HG03558 (cell line): ENCODE measurements at regions not wholly inside any gene's neighbourhood (a gene's known extent, or its start where the extent isn't known, plus 50 kb on each side); places are given as distances from the start of the nearest gene placed in this dataset.

Experiments
- ATAC-seq: cut with Tn5 transposase; IDR thresholded peaks from one replicate; pipeline ENCODE4 v1.9.1; 2021; ENCODE audit warnings: moderate number of reproducible peaks; ENCODE audit not compliant: unreplicated experiment; ENCODE audit errors: extremely low read depth

GRCh38 chr13:47291107-47291656 is 394.3 kb upstream of the HTR2A start:
- no peak for ATAC-seq

DNA sequence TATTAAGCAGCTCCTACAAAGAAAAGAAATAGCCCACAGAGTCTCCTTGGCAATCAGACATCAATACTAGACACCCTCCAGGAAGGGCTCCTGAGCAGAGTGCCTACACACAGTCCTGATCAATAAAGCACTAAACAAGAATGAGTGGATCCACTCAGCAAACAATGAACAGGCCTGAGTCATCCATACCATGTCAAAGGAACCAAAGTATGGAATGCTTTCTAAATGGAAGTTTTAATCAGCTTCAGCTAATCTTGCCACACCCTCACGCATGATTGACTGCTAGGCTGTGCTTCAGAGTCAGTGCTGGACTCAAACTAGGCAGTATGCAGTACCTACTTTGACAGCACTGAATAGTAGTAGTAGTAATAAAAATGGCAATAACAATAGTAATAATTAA is 392.7 kb upstream of the HTR2A start:
- ATAC-seq, result no peak

GRCh38 chr13:47288546-47288945 is 391.7 kb upstream of the HTR2A start:
- ATAC-seq, result no peak

- ATAC-seq, result no peak
Observed at GRCh38 chr13:47287291-47287751, 390.5 kb upstream of the HTR2A start.

GRCh38 chr13:47281991-47282390 is 385.1 kb upstream of the HTR2A start:
- no peak for ATAC-seq

- ATAC-seq, result no peak
Observed at GRCh38 chr13:47279920-47280319, 383.1 kb upstream of the HTR2A start.

GRCh38 chr13:47277774-47278173 is 380.9 kb upstream of the HTR2A start:
- ATAC-seq, result no peak

DNA sequence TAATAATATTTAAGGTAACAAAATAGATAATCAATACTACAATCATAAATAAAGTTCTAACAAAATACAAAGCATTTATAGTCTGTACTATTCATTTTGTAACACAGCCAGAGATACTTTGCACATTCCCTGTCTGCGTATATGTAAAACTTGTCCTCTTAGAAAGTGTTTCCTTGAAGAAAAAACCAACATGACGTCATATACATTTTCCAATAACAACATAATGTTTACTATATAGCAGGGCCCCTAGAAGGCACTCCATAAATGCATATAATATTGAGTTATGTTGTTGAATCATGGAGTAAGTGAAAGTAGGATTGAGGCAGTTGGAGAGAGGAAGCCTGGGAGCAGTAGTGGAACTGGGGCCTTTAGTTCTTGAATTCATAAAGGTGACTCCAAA is 371.4 kb upstream of the HTR2A start:
- no peak for ATAC-seq

DNA sequence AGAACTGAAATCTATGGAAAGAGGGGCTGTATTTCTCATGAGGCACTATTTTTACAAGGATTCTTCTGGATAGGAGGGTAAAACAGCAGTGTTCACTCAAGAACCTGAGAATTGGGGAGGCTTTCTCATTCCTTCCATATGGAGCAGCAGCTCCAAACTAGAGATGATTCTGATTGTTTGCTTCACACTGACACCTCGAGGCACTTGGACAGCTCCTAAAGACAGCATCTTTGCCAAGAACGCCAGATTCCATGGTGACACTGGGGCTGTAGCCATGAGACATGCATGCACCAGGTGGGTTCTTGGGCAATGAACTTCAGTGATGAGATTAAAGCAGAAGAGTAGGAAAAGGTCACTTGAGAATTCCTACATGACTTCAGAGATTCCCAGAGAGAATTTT is 361.5 kb upstream of the HTR2A start:
- no peak for ATAC-seq

DNA sequence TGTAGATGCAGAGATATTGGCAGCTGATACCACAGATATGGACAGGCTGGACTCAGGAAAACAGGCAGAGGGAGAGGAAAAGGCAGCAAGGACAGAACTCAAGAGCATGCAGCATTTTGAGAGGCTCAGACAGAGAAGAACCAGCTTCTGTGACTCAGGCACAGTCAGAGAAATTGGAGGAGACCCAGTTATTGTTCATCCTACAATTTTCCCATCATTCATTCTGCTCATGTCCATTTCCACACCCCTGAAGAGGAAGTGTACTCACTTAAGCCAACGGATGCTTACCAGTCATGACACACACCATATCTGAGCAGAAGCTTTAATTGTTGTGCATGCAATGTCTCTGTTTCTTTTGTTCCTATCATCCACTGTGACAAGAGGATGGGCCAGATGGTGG is 359.8 kb upstream of the HTR2A start:
- ATAC-seq, result no peak

DNA sequence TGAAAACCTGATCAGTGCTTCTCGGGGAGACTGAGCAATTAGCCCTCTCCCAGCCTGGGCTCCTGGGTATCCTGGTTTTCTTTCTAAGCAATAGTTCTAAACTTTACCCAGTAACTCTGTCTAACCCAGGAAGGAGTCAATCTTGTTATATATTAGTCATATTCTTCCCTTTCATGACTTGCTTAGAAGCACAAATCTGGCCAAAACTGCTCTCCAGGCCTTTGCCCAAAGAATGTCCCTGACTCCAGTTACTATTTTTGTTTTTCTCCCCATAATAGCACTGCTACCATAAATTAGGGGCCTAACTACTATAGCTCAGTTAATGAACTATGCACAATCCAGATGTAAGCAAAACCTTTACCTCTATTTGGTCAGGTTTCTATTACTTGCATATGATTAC is 355.8 kb upstream of the HTR2A start:
- ATAC-seq, result no peak

GRCh38 chr13:47251771-47252170 is 354.9 kb upstream of the HTR2A start:
- no peak for ATAC-seq

DNA sequence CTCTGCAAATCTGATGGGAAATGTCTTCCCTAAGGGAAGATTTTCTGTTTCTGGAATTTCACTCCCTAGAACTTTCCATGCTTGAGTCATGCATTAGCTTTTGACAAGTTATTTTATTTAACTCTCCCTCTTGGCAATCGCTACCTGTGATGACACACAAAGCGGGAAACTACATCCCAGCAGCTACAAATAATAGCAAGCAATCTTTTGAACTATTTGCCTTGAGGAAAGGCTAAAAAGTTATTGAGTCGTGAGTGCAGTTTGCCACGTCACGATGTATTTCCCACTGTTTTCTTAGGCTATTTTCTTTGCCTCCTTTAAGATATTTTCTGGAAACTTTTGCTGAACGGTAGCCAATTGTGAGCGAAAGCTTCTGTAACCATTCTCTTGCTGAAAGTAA is 353.3 kb upstream of the HTR2A start:
- ATAC-seq, result no peak

DNA sequence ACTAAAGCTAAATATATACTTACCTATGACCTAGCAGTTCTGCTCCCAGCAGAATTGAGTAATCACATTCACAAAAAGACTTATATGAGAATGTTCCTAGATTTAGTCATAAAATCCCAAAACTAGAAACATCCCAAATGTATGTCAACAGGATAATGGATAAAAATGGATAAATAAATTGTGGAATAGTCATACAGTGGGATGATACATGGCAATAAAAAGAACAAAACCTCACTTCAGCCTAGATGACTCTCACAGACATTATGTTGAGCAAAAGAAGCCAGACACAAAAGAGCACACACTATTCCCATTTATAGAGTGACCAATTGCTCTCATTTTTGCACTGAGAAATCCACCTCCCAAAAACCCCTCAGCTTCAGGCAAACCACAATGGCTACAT is 352.4 kb upstream of the HTR2A start:
- no peak for ATAC-seq

DNA sequence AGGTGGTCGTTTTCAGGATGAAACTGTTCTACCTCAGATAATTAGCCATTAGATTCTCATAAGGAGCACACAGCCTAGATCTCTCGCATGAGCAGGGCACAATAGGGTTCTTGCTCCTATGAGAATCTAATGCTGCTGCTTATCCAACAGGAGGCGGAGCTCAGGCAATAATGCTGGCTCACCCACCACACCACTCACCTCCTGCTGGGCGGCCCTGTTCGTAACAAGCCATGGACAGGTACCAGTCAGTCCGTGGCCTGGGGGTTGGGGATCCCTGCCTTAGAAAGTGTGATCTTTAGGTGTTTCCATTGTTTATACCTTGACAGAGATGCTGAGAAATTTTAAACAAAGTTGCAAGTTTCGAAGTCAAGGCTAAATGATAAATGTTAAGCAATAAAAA is 344.6 kb upstream of the HTR2A start:
- no peak for ATAC-seq

GRCh38 chr13:47239025-47239424 is 342.2 kb upstream of the HTR2A start:
- no peak for ATAC-seq

DNA sequence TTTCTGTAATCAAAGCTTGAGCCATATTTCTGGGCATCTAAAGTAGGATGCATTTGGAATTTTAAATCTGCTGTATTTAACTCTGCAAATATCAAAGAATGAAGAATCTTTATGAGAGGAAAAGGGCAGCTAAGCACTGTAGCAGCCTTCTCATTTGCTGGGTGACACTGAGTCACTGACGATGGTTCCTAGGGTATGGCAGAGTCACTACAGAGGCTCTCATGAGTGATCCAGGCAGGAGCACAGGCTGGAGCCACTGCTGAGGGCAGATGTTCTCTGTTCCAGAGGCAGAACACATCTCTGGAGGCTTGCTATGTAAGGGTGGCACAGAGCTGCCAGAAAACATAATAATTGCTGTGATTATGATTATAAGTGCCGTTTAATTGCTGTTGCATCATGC is 340.7 kb upstream of the HTR2A start:
- no peak for ATAC-seq

GRCh38 chr13:47233734-47234133 is 336.9 kb upstream of the HTR2A start:
- ATAC-seq, result no peak

GRCh38 chr13:47232516-47232915 is 335.7 kb upstream of the HTR2A start:
- no peak for ATAC-seq

- ATAC-seq, result no peak
Observed at GRCh38 chr13:47230155-47230554, 333.3 kb upstream of the HTR2A start.

GRCh38 chr13:47226516-47226915 is 329.7 kb upstream of the HTR2A start:
- ATAC-seq, result no peak

- ATAC-seq, result no peak
Observed at GRCh38 chr13:47220453-47221140, 323.7 kb upstream of the HTR2A start.
